ENCODE measurements at regions not wholly inside any gene's neighbourhood (a gene's known extent, or its start where the extent isn't known, plus 50 kb on each side); places are given as distances from the start of the nearest gene placed in this dataset.

- TF ChIP-seq CTCF (conservative IDR thresholded peaks at IDR 0.05; ENCODE audit: low read depth, low read length) (no peak), EZH2 (IDR thresholded peaks at IDR 0.05; ENCODE audit: low read length, unreplicated experiment) (no peak)
Measured at GRCh38 chr16:65988024-65988595, 378.4 kb upstream of the CDH5 start.
